Astrocyte (in vitro differentiated cells and primary cell): ENCODE measurements at regions not wholly inside any gene's neighbourhood (a gene's known extent, or its start where the extent isn't known, plus 50 kb on each side); places are given as distances from the start of the nearest gene placed in this dataset.

ENCODE experiments used
- CTCF ChIP-seq: IDR thresholded peaks from 2 replicates; pipeline ENCODE4 v1.5.1; 2011; ENCODE audit warnings: low read depth, mild to moderate bottlenecking, inconsistent platforms, low read length, moderate library complexity; ENCODE audit not compliant: insufficient read depth
- EZH2 ChIP-seq: IDR thresholded peaks from 2 replicates; pipeline ENCODE4 v1.6.1; 2012; ENCODE audit warnings: mild to moderate bottlenecking, low read length, inconsistent platforms; ENCODE audit not compliant: insufficient read depth

DNA sequence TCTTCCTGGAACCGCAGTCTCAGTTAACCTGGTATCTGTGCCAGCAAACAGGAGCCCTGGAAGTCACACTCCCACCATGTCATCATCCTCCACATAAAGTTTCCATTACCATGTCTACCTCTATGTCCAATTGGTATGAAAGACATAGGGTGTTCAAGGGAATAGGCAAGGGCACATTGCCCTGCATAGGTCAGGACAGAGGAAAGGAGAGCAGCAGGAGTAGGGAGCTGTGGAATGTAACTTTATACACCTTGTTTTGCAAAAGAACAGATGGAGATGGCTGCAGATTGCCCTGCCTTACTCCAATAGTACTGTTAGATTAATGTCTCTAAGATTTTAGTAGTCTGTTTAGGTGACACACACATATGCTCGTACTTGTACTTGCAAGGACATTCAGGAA is 1056.4 kb downstream of the NTRK3 start:
- no peak for TF ChIP-seq CTCF
- TF ChIP-seq EZH2 = no peak
